ENCODE measurements at regions not wholly inside any gene's neighbourhood (a gene's known extent, or its start where the extent isn't known, plus 50 kb on each side); places are given as distances from the start of the nearest gene placed in this dataset.
"Not testable (repeated sequence)": the region's sequence is repeated elsewhere in the genome, so short reads cannot be mapped to it uniquely, and the experiment has no call there.

GRCh38 chr10:65342245-65342644 lies 1583.6 kb upstream of the LRRTM3 start:
- no peak for DNase-seq

GRCh38 chr10:65346466-65346865 lies 1579.4 kb upstream of the LRRTM3 start:
- no peak for DNase-seq

GRCh38 chr10:65348637-65349036 lies 1577.2 kb upstream of the LRRTM3 start:
- no peak for DNase-seq

- DNase-seq: no peak
Measured at GRCh38 chr10:65350611-65351010, 1575.2 kb upstream of the LRRTM3 start.

GRCh38 chr10:65355141-65355680 lies 1570.6 kb upstream of the LRRTM3 start:
- DNase-seq: no peak

GRCh38 chr10:65358565-65358964 lies 1567.3 kb upstream of the LRRTM3 start:
- DNase-seq: no peak

- DNase-seq: no peak
Measured at GRCh38 chr10:65360497-65360896, 1565.3 kb upstream of the LRRTM3 start.

- no peak for DNase-seq
Measured at GRCh38 chr10:65365878-65366277, 1560.0 kb upstream of the LRRTM3 start.

GRCh38 chr10:65367706-65368105 lies 1558.1 kb upstream of the LRRTM3 start:
- no peak for DNase-seq

GRCh38 chr10:65375528-65375927 lies 1550.3 kb upstream of the LRRTM3 start:
- DNase-seq: no peak

- no peak for DNase-seq
Measured at GRCh38 chr10:65377687-65378086, 1548.1 kb upstream of the LRRTM3 start.

GRCh38 chr10:65394502-65395297 lies 1531.1 kb upstream of the LRRTM3 start:
- no peak for DNase-seq

GRCh38 chr10:65395631-65396030 lies 1530.2 kb upstream of the LRRTM3 start:
- no peak for DNase-seq

- no peak for DNase-seq
Measured at GRCh38 chr10:65396997-65397396, 1528.8 kb upstream of the LRRTM3 start.

- DNase-seq: no peak
Measured at GRCh38 chr10:65408401-65408800, 1517.4 kb upstream of the LRRTM3 start.

- no peak for DNase-seq
Measured at GRCh38 chr10:65413001-65413400, 1512.8 kb upstream of the LRRTM3 start.

- no peak for DNase-seq
Measured at GRCh38 chr10:65415318-65415717, 1510.5 kb upstream of the LRRTM3 start.

GRCh38 chr10:65416094-65416493 lies 1509.7 kb upstream of the LRRTM3 start:
- no peak for DNase-seq

GRCh38 chr10:65419629-65420028 lies 1506.2 kb upstream of the LRRTM3 start:
- no peak for DNase-seq

- DNase-seq: no peak
Measured at GRCh38 chr10:65423043-65423442, 1502.8 kb upstream of the LRRTM3 start.

- not testable (repeated sequence) for DNase-seq
Measured at GRCh38 chr10:65429381-65429780, 1496.5 kb upstream of the LRRTM3 start.

- no peak for DNase-seq
Measured at GRCh38 chr10:65430979-65431378, 1494.9 kb upstream of the LRRTM3 start.

GRCh38 chr10:65470986-65471385 lies 1454.8 kb upstream of the LRRTM3 start:
- DNase-seq: no peak

- DNase-seq: no peak
Measured at GRCh38 chr10:65482848-65483247, 1443.0 kb upstream of the LRRTM3 start.

GRCh38 chr10:65491799-65492198 lies 1434.0 kb upstream of the LRRTM3 start:
- DNase-seq: no peak
